HCT116 (cell line): ENCODE measurements at regions not wholly inside any gene's neighbourhood (a gene's known extent, or its start where the extent isn't known, plus 50 kb on each side); places are given as distances from the start of the nearest gene placed in this dataset.

Source experiments
- ATAC-seq: fragments of 200-7000 bp; cut with Tn5 transposase; 2 replicates; pipeline ENCODE4 v1.9.1; 2020; ENCODE audit warnings: mild to moderate bottlenecking, moderate library complexity
- BruUV-seq: library from RNA; stranded (reverse); fragments of 400-500 nt; replicated peaks from 2 replicates; lab custom pipeline; 2021; lab: Mats Ljungman, UMichigan
- CTCF ChIA-PET: fragments of 300-600 bp; sonication (Branson Sonifier 250); formaldehyde crosslinking; loops from one replicate; lab custom pipeline; 2021; ENCODE audit warnings: antibody characterized with exemption; lab: Charles Lee
- POLR2A ChIA-PET: fragments of 300-600, 350-600 bp; sonication (Branson Sonifier 250); formaldehyde crosslinking; loops from one replicate; lab custom pipeline; 2021; ENCODE audit warnings: antibody characterized with exemption; lab: Charles Lee
- RAD21 ChIA-PET, 2 experiments: fragments of 300-600 bp; sonication (Branson Sonifier 250); formaldehyde crosslinking; loops; one replicate each; lab custom pipeline; 2023; ENCODE audit warnings: low total read pairs in 2 of 2; ENCODE audit not compliant: uncharacterized antibody in 2 of 2, unreplicated experiment in 2 of 2, low non-redundant PET in 1 of 2; lab: Charles Lee
- DNase-seq: peaks from one replicate; pipeline ENCODE4 v3.0.0-alpha.2; 2010; ENCODE audit warnings: low read depth, low spot score
- H2AFZ ChIP-seq: fragments of 200-600 bp; shearing (Covaris generic), sonication (generic); 2 replicates; pipeline ENCODE4 v1.6.1; 2017; ENCODE audit warnings: low read depth, mixed run types, mixed read lengths, antibody characterized with exemption, low read length; ENCODE audit not compliant: poor library complexity, severe bottlenecking
- H3K27ac ChIP-seq: 2 replicates; pipeline ENCODE4 v1.5.1; 2012; ENCODE audit warnings: low read depth, low read length
- H3K27me3 ChIP-seq: fragments of 200-600 bp; sonication (generic); 2 replicates; pipeline ENCODE4 v1.6.1; 2016; ENCODE audit warnings: mixed run types, low read length, mixed read lengths; ENCODE audit not compliant: insufficient read depth
- H3K36me3 ChIP-seq, 2 experiments: fragments of 200-500 bp in 1 of 2; fragments of 200-600 bp in 1 of 2; sonication (Bioruptor generic) in 1 of 2; sonication (generic) in 1 of 2; 2 replicates each; pipeline versions ENCODE4 v1.5.1 to v1.6.1; 2014 to 2016; ENCODE audit warnings: low read length in 2 of 2, inconsistent platforms in 1 of 2, mixed read lengths in 1 of 2, mixed run types in 1 of 2; ENCODE audit not compliant: insufficient read depth in 2 of 2, control insufficient read depth in 1 of 2
- H3K4me1 ChIP-seq, 2 experiments: fragments of 200-600 bp in 1 of 2; sonication (generic) in 1 of 2; 2 replicates each; pipeline versions ENCODE4 v1.5.1 to v1.6.1; 2012 to 2017; ENCODE audit warnings: low read length in 2 of 2, inconsistent platforms in 1 of 2, mild to moderate bottlenecking in 1 of 2, mixed read lengths in 1 of 2, mixed run types in 1 of 2, moderate library complexity in 1 of 2; ENCODE audit not compliant: insufficient read depth in 2 of 2, control insufficient read depth in 1 of 2
- H3K4me2 ChIP-seq: fragments of 200-600 bp; sonication (generic); 2 replicates; pipeline ENCODE4 v1.6.1; 2017; ENCODE audit warnings: mixed run types, low read length, mixed read lengths
- H3K4me3 ChIP-seq, 2 experiments: fragments of 200-600 bp in 1 of 2; sonication (generic) in 1 of 2; replicated peaks in 1 of 2; 2 replicates each; pipeline ENCODE4 v1.5.1; 2011 to 2016; ENCODE audit warnings: low read length in 2 of 2, control low read depth in 1 of 2, low read depth in 1 of 2, mild to moderate bottlenecking in 1 of 2, mixed read lengths in 1 of 2, mixed run types in 1 of 2
- H3K79me2 ChIP-seq: fragments of 200-600 bp; sonication (generic); 2 replicates; pipeline ENCODE4 v1.6.1; 2017; ENCODE audit warnings: mild to moderate bottlenecking, mixed run types, low read length, moderate library complexity, mixed read lengths; ENCODE audit not compliant: insufficient read depth
- H3K9ac ChIP-seq: fragments of 200-600 bp; sonication (generic); 2 replicates; pipeline ENCODE4 v1.6.1; 2016; ENCODE audit warnings: low read length, mixed read lengths
- H3K9me2 ChIP-seq: fragments of 200-600 bp; sonication (generic), shearing (Covaris generic); 2 replicates; pipeline ENCODE4 v1.6.1; 2017; ENCODE audit warnings: mixed run types, mild to moderate bottlenecking, moderate library complexity; ENCODE audit not compliant: insufficient read depth
- H3K9me3 ChIP-seq, 2 experiments: fragments of 200-500 bp in 1 of 2; fragments of 200-600 bp in 1 of 2; sonication (Bioruptor generic) in 1 of 2; sonication (generic) in 1 of 2; 2 replicates each; pipeline ENCODE4 v1.6.1; 2014 to 2017; ENCODE audit warnings: low read length in 2 of 2, mixed read lengths in 2 of 2, inconsistent platforms in 1 of 2, low read depth in 1 of 2, mild to moderate bottlenecking in 1 of 2, mixed run types in 1 of 2, moderate library complexity in 1 of 2; ENCODE audit not compliant: control insufficient read depth in 1 of 2, insufficient read depth in 1 of 2
- H4K20me1 ChIP-seq: fragments of 200-600 bp; sonication (generic), shearing (Covaris generic); 2 replicates; pipeline ENCODE4 v1.6.1; 2017; ENCODE audit warnings: mixed run types, mild to moderate bottlenecking, moderate library complexity; ENCODE audit not compliant: insufficient read depth
- CBX3 ChIP-seq: IDR thresholded peaks from 2 replicates; pipeline ENCODE4 v1.6.1; 2012; ENCODE audit warnings: low read depth
- CEBPB ChIP-seq: IDR thresholded peaks from 2 replicates; pipeline ENCODE4 v1.6.1; 2012; ENCODE audit warnings: low read depth
- EGR1 ChIP-seq: IDR thresholded peaks from 2 replicates; pipeline ENCODE4 v1.6.1; 2012; ENCODE audit warnings: low read depth
- ELF1 ChIP-seq: IDR thresholded peaks from 2 replicates; pipeline ENCODE4 v1.6.1; 2012; ENCODE audit warnings: low read depth, borderline replicate concordance
- JUND ChIP-seq: IDR thresholded peaks from 2 replicates; pipeline ENCODE4 v1.6.1; 2012
- POLR2AphosphoS5 ChIP-seq: IDR thresholded peaks from 2 replicates; pipeline ENCODE4 v1.6.1; 2011; ENCODE audit warnings: mild to moderate bottlenecking, low read depth, low read length, moderate library complexity
- SP1 ChIP-seq: IDR thresholded peaks from 2 replicates; pipeline ENCODE4 v1.6.1; 2012; ENCODE audit warnings: low read depth
- YY1 ChIP-seq: IDR thresholded peaks from 2 replicates; pipeline ENCODE4 v1.6.1; 2011; ENCODE audit warnings: low read length, low read depth, moderate library complexity, mild to moderate bottlenecking; ENCODE audit not compliant: insufficient replicate concordance; ENCODE audit errors: extremely low read depth
- ZNF274 ChIP-seq: fragments of 200-500 bp; sonication (Bioruptor generic); IDR thresholded peaks from 2 replicates; pipeline ENCODE4 v1.6.1; 2014; ENCODE audit warnings: mild to moderate bottlenecking, low read depth, low read length, inconsistent platforms
- intact Hi-C: fragments of 100-400 bp; cut with micrococcal nuclease; formaldehyde crosslinking; loops from 2 replicates; pipeline ENCODE4 v1.10.0; 2022
- TF ChIP-seq, protein P1 (sequence below): IDR thresholded peaks from 2 replicates; pipeline ENCODE4 v1.6.1; 2012
- TF ChIP-seq, protein P2 (sequence below): IDR thresholded peaks from 2 replicates; pipeline ENCODE4 v1.6.1; 2011; ENCODE audit warnings: mild to moderate bottlenecking, low read length, moderate library complexity; ENCODE audit not compliant: insufficient replicate concordance; ENCODE audit errors: extremely low read depth

DNA sequence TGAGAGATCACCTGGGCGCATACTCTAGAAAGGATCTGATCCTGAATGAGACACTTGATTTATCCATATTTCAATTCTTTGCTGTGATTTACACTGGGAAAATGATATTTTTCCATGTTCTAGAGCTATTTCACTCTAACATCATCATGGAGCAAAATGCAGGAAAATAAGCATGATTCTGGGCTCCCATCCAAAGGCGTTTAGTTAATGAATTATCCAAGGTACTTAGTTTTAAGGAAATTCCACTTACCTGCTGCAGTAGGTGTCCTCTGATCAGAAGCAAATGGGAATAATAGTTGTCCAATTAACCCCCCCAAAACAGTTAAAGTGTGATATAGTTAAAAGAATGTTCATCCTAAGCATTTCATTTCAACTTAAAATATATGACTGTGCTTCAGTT lies 204.5 kb upstream of the PRKD1 start:
- no peaks in the 10 kb centered on the region for H3K79me2 ChIP-seq
- H3K27me3 ChIP-seq = no peaks in the 10 kb centered on the region
- no peaks in the 10 kb centered on the region for H3K9me2 ChIP-seq
- POLR2A ChIA-PET = no interaction called here
- no peak overlapping the region for H2AFZ ChIP-seq
- intact Hi-C loops = no loop called here
- no peak overlapping the region for H3K9ac ChIP-seq
- H3K36me3 ChIP-seq = no peaks in the 10 kb centered on the region
- H3K4me2 ChIP-seq = no peak overlapping the region
- RAD21 ChIA-PET = no interaction called here
- CTCF ChIA-PET = no interaction called here
- no peak overlapping the region for H3K27ac ChIP-seq
- ATAC-seq = no peak
- H4K20me1 ChIP-seq = no peaks in the 10 kb centered on the region
- TF ChIP-seq ZNF274 (no peak), YY1 (no peak), POLR2AphosphoS5 (no peak), SP1 (no peak), CBX3 (no peak), ELF1 (no peak), JUND (no peak), EGR1 (no peak), CEBPB (no peak)
- TF ChIP-seq, protein P1, sequence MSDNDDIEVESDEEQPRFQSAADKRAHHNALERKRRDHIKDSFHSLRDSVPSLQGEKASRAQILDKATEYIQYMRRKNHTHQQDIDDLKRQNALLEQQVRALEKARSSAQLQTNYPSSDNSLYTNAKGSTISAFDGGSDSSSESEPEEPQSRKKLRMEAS = no peak
- TF ChIP-seq, protein P2, sequence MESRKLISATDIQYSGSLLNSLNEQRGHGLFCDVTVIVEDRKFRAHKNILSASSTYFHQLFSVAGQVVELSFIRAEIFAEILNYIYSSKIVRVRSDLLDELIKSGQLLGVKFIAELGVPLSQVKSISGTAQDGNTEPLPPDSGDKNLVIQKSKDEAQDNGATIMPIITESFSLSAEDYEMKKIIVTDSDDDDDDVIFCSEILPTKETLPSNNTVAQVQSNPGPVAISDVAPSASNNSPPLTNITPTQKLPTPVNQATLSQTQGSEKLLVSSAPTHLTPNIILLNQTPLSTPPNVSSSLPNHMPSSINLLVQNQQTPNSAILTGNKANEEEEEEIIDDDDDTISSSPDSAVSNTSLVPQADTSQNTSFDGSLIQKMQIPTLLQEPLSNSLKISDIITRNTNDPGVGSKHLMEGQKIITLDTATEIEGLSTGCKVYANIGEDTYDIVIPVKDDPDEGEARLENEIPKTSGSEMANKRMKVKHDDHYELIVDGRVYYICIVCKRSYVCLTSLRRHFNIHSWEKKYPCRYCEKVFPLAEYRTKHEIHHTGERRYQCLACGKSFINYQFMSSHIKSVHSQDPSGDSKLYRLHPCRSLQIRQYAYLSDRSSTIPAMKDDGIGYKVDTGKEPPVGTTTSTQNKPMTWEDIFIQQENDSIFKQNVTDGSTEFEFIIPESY = no peak
- no peak for DNase-seq
- BruUV-seq = no TSS peak
- no peaks in the 10 kb centered on the region for H3K4me1 ChIP-seq
- H3K9me3 ChIP-seq = peaks cover 12 to 17% of the 10 kb centered on the region in 2 experiments; a peak in 2 of 4 replicates
- H3K4me3 ChIP-seq = no peak overlapping the region
